DMS79 treated with DMSO at 0.1 percent for 48 hours (cell line): ENCODE measurements at regions not wholly inside any gene's neighbourhood (a gene's known extent, or its start where the extent isn't known, plus 50 kb on each side); places are given as distances from the start of the nearest gene placed in this dataset.

Experiments
- DNase-seq: peaks from one replicate; lab custom pipeline; 2025; lab: John Stamatoyannopoulos, UW

DNA sequence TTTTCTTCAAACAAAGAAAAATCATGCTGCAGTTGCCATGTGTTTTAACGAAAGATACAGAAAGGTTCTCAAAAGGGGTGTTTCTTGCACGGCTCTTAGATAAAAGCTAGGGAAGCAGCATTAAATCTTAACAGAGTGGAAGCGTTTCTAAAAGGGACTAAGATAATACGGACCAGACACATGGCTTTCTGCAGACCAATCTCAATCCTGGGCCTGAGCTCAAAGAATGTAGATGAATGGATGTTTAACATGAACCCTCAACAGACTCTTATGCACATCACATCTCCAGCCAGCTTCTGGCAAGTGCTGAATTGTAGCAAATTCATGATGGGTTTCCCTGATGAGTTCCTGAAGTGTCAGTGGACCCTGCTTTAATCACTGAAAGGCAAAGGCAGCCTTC lies 80.2 kb upstream of the COX10 start:
- no peak for DNase-seq

DNA sequence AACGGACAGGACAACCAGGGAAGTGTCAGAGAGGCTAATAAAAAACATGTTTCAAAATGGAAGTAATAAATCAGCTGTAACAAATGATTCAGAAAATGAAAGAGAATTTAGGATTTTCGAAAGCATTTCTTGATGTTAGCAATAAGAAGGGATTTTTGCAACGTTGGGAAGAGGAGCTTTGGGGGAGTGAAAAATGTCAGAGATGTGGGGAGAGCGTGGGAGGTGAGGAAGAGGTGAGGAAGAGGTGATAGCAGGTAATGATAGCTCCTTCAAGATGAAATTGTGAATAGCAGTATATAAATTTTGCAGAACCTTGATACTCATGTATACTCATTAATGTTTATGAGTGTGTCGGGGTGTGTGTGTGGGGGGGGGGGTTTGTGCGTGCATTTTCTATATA lies 76.2 kb upstream of the COX10 start:
- DNase-seq = no peak

GRCh38 chr17:13994050-13994449 lies 75.3 kb upstream of the COX10 start:
- no peak for DNase-seq

GRCh38 chr17:13995856-13996271 lies 73.4 kb upstream of the COX10 start:
- DNase-seq = no peak

GRCh38 chr17:13996276-13996675 lies 73.0 kb upstream of the COX10 start:
- no peak for DNase-seq

- DNase-seq = no peak
Observed at GRCh38 chr17:13996748-13997147, 72.6 kb upstream of the COX10 start.

- DNase-seq = no peak
Observed at GRCh38 chr17:14004927-14005620, 64.2 kb upstream of the COX10 start.

GRCh38 chr17:14006249-14006942 lies 62.9 kb upstream of the COX10 start:
- DNase-seq = no peak

DNA sequence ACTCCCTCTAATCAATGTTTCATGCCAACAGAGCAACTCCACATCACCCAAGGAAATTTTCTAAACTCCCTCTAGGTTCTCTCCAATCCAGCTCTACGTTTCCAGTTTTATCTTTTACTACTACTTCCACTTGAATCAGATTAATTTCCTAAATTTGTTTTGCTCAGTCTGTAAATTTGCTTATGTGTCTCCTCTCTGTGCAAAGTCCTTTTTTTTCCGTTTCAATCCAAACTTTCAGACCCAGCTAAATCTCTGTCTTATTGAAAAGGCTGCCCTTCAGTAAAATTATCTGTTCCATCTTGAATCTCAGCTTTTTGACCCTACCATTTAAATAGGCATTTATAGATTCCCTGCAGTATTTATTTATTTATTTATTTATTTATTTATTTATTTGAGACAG lies 61.4 kb upstream of the COX10 start:
- no peak for DNase-seq

GRCh38 chr17:14011036-14011692 lies 58.1 kb upstream of the COX10 start:
- DNase-seq = no peak

DNA sequence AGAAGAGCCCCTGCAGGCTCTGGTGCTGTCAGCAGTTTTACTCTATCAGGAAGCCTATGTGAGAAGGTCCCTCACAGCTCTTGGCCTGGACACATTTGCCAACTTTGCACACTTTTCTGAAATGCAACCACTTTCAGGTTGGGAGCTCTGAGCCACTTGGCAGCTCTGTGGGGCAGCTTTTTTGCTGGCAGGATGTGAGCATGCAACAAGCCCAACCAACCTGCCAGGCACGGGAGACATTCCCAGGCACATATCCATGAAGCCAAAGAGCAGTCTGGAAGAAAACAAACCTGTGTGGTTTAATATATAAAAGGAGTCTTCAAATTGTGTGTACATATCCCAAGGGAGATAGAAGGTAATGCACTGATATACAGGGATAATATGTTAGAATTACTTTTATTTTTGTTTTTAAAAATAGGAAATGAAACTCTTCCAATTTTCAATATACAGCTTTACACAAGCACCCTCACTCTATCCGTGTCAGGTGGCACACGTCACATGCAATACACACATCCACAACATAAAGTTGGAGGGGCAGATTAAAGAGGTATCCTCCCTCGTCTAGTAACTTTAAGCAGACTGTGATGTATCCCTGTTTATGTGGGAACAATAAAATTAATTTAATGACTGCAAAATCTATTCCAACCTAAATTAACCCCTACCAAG lies 57.4 kb upstream of the COX10 start:
- no peak for DNase-seq

DNA sequence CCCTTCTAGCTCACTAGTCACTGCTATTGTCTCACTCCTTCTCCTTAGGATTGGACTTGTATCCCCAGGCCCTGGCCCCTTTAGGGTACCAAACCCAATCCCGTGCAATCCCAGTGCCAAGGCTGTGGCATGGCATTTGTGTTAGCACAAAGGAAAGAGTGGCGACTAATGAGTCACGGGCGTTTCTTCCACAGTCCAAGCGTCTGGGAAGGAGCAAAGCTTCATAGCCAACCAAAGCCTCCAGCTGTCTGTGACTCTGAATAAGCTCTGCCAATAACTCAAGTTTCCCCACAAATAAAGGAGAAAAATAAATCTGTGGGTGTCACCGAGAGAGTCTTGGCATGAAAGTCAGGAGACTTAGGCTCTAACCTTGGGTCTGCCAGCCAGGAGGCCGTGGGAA lies 54.6 kb upstream of the COX10 start:
- no peak for DNase-seq

GRCh38 chr17:14015271-14015670 lies 54.0 kb upstream of the COX10 start:
- DNase-seq = no peak

DNA sequence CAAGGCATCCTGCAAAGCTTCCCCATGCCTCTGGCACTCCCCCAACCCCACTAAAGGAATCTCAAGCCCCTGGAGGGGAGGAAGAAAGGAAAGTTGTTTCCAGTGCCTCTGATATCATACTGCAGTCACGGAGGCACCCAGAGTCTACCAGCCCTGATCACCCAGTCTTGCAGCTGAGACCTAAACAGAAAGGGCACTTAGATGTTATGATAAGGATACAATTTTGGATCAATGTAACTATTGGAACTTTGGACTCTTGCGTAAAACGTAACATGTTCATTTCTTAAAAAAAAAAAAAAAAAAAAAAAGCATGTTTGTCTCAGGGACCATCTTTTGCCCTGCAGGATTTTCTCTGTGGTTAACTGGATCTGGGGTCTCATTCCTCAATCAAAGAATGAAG lies 52.4 kb upstream of the COX10 start:
- DNase-seq = no peak

- DNase-seq = no peak
Observed at GRCh38 chr17:14019186-14019956, 49.9 kb upstream of the COX10 start.
